Sciatic nerve (tissue), 2 donors: ENCODE measurements at regions not wholly inside any gene's neighbourhood (a gene's known extent, or its start where the extent isn't known, plus 50 kb on each side); places are given as distances from the start of the nearest gene placed in this dataset.

ENCODE experiments used
- ATAC-seq: fragments of 200-7000 bp; cut with Tn5 transposase; one replicate; pipeline ENCODE4 v1.9.1; 2020; ENCODE audit warnings: mild to moderate bottlenecking, moderate library complexity
- DNase-seq: peaks from one replicate; pipeline ENCODE4 v3.0.0-alpha.2; 2020; ENCODE audit warnings: low spot score
- intact Hi-C: fragments of 100-400 bp; cut with DNase I; formaldehyde crosslinking; loops from one replicate; pipeline ENCODE4 v1.14.2; 2022
- donor health status: DM: no; HTN: no; CAD: no.
- donor health status: DM: no; HTN: no; CAD: no.

- ATAC-seq (no peak), DNase-seq (no peak)
- intact Hi-C loops, result no loop called here
Measured at GRCh38 chr1:217115404-217116380, 392.5 kb upstream of the ESRRG start.

- intact Hi-C loops, result no loop called here
- DNase-seq, result no peak
- ATAC-seq, result no peak
Measured at GRCh38 chr1:217109928-217110327, 386.7 kb upstream of the ESRRG start.

DNA sequence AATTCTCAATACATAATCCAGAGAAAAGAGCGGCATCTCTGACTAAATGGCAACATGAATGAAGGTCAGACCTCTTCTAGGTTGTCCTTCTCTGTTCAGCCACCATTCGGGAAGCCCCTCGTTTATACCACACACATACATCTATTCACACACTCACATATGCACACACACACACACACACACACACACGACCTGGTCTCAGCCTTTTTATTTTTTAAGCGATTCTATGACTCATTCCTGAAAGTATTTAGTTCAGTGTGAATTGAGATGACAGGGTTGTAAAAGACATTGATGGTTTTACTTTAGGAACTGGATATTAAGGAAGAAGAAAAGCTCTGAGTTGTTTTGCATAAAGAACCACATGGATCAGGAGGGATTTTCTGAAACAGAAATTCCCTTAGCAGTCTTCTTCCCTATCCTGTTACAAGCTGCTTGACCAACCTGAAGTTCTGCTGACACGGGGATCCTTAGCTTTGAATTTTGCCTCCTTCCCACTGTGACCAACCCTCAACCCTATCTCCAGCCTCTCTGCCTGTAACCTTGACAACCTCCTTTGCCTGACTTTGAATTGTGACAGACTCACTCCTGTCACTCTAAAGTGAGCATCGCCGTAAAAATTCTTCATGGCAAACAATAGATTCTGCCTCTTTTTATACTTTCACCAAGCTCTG lies 383.1 kb upstream of the ESRRG start:
- intact Hi-C loops, result no loop called here
- DNase-seq, result no peak
- no peak for ATAC-seq

GRCh38 chr1:217105437-217105836 lies 382.2 kb upstream of the ESRRG start:
- no peak for DNase-seq
- intact Hi-C loops, result no loop called here
- ATAC-seq, result no peak

DNA sequence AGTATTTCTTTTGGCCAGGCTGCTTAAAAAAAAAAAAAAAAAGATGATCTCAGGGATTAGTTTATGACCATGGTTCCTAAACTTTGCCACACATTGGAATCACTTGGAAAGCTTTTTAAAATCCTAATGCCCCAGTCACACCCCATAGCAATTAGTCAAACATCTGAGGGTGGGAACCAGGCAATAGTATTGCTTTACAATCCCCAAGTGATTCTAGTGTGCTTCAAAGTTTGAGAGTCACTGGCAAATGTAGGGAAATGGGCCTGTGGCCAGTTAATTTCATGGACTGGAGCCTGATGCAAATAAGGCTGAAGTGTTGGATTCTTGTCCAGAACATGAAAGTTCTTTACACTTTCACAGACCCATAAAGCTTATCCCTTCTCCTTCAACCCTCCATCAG lies 374.6 kb upstream of the ESRRG start:
- no peak for DNase-seq
- intact Hi-C loops, result no loop called here
- no peak for ATAC-seq

DNA sequence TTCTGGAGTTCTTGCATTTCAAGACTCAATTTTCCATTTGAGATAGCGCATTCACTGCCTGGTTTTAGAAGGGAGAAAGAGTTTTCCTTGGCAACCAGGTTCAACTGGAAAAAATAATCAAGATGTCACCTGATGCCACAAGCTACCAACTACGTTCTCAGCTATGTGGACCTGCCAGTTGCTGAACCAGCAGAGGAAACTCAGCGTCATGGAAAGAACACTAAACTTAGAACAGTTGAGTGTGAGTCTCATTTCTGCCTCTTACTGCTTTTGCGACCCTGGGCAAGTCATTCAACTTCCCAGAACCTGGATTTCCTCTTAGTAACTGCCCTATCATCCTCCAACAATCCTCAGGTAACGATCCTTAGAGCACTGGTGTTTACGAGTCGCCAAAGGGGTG lies 373.0 kb upstream of the ESRRG start:
- no peak for DNase-seq
- ATAC-seq, result no peak
- intact Hi-C loops, result no loop called here

DNA sequence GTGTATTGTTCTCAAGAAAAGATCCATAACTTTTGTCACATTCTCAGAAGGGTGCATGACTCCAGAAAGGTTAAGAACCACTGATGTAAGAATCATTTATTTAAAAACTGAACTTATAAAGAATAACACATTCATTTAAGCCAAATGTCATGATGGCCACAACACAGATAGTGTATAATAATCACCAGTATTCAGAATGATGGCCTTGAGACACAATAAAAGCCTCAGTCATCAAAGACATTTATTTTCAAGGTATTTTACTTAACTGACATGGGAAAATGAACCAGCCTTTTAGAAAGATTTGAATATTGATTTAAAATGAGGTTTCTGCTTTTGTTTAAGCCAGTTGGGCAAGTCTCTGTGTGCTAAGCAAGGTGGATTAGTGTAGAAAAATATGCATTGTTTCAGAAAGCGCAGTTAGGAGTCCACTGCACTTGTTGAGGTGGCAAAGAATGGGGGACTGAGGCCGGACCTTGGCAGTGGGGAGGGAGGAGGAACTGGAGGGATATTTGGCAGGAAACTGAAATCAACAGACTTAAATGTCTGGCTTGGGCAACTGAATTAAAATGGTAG lies 371.9 kb upstream of the ESRRG start:
- intact Hi-C loops, result no loop called here
- ATAC-seq, result no peak
- DNase-seq, result no peak

DNA sequence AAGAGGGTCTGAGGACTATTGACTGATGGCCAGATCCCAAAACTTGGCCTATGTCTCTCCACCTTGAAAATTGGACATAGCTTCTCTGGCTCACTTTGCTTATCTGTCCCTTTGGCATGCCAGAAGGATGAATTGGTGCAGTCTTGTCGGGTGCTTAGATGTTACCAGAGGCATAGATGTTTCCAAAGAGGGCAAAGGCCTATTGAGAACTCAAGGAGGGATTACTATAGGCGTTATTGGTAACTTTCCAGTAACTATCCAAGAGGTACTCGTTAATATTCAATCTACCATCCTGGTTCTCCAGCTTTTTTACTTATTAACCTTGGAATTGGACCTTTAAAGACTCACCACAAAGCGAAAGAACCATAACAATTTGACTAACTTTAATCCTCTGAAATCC lies 368.3 kb upstream of the ESRRG start:
- no peak for ATAC-seq
- no peak for DNase-seq
- intact Hi-C loops, result no loop called here

- no peak for DNase-seq
- intact Hi-C loops, result no loop called here
- ATAC-seq, result peak; percentile 57
Measured at GRCh38 chr1:217090060-217090911, 367.1 kb upstream of the ESRRG start.

DNA sequence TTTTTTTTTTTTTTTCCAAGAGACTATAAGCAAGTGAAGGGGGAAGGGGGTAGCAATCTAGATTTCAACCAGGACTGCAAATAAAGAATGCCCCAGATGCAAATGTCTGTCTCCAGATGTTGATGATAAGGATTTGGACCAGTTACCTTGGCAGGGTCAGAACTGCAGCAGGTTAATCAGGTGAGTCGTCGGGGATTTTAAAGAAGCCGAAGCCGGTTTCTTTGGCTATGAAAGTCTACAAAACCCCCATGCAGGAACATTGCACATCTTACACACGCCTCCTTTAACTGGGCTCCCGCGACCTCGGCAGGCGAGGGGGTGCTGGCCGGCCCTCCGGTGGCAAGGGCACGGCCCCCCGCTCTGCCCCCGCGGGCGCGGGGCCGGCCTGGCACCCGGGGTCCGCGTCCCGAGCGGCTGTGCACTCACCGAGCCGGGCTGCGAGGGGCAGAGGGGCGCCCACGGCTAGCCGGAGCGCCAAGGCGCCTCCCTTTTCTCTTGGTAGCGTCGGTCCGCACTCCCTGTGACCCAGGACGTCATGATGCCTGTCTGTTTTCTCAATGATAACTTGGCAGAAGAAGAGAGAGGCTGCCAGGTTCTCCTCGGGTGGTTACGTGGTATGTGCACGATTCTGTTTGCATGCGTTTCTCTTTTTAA lies 366.3 kb upstream of the ESRRG start:
- peak; percentile 66 for ATAC-seq
- intact Hi-C loops, result no loop called here
- no peak for DNase-seq

DNA sequence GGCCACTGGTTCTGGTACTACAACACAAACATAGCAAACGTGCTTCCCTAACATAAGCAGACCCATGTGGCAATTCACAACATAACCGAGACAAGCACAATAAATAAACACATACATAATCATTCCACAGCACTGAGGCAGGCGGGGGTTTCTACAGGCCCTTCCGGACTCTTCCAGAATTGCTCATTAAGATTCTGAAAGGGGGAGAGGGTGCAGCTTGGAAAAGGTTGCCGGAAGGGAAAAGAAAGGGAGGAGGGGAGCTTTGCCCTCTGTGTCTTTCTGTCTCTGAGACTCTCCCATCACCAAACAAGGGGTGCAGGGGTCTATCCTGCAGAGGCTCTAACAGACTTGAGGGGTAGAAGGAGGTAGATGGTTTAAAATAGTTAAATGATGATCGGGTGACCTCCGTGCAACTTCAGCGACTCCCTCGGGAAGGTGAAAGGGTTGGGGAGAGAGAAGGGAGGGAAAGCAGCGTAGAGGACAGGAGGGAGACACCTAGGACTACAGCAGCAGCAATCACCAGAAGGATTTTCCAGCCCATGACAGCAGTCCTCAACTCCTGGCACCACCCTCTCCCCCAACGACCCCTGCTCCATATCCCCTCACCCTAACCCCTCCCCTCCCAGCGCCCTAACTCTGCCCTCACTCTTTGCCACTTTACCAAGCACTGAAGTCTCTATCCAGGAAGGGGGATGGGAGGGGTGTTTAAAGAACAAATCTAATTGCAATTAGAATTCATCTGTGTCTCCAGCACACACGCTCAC lies 365.5 kb upstream of the ESRRG start:
- DNase-seq, result no peak
- intact Hi-C loops, result no loop called here
- ATAC-seq, result peak; percentile 51

GRCh38 chr1:217088011-217088410 lies 364.8 kb upstream of the ESRRG start:
- no peak for ATAC-seq
- DNase-seq, result no peak
- intact Hi-C loops, result no loop called here

DNA sequence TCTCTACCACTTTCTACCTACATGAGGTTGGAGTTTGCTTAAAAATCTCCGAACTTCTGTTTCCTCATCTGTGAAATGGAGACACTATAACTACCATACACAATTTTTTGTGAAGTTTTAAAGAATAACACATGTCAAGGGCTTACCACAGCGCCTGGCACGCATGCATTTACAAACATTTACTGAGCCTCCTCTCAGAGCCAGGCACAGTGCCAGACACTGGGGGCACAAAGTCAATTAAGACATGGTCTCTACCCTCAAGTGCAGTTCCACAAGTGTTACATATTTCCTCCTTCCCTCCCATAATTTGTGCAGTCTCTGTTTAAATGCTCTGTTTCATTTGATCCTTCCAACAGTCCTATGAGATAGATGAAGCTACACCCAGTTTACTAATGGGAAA lies 356.4 kb upstream of the ESRRG start:
- no peak for ATAC-seq
- intact Hi-C loops, result loop anchor here (10.0 kb wide), 1 partner anchor 115 kb away; no protein-coding TSS in a partner anchor
- no peak for DNase-seq

- intact Hi-C loops, result loop anchor here (10.0 kb wide), 1 partner anchor 116 kb away; no protein-coding TSS in a partner anchor
- no peak for ATAC-seq
- no peak for DNase-seq
Measured at GRCh38 chr1:217078959-217079358, 355.7 kb upstream of the ESRRG start.

GRCh38 chr1:217078078-217078690 lies 355.0 kb upstream of the ESRRG start:
- intact Hi-C loops, result loop anchor here (10.0 kb wide), 1 partner anchor 117 kb away; no protein-coding TSS in a partner anchor
- DNase-seq (no peak), ATAC-seq (peak; percentile 38)

- DNase-seq, result no peak
- no peak for ATAC-seq
- intact Hi-C loops, result loop anchor here (10.0 kb wide), 1 partner anchor 117 kb away; no protein-coding TSS in a partner anchor
Measured at GRCh38 chr1:217077426-217077825, 354.2 kb upstream of the ESRRG start.

DNA sequence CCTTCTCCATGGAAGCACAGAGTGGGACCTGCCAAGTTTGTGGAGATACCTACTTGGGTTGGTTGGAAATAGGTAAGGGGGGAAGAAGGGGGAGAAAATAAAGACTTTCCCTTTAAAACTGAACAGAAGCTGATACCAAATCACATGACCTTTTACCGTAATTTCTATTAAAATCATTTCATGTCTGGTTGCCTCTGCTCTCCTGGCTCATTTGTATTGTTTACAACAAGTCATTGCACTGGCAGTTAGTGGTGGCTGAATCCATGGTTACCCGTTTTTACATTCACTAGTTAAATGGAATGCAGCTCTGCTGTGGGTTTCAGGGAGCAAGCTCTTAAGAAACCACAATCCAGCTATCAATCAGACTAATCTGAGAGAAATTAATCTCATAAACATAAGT lies 353.7 kb upstream of the ESRRG start:
- DNase-seq, result no peak
- intact Hi-C loops, result loop anchor here (10.0 kb wide), 1 partner anchor 118 kb away; no protein-coding TSS in a partner anchor
- no peak for ATAC-seq
